CD8-positive, alpha-beta memory T cell (primary cell): ENCODE measurements at regions not wholly inside any gene's neighbourhood (a gene's known extent, or its start where the extent isn't known, plus 50 kb on each side); places are given as distances from the start of the nearest gene placed in this dataset.

Experiments used
- CTCF ChIA-PET: fragments of 350-600 bp; sonication (Branson Sonifier 250); formaldehyde crosslinking; loops from one replicate; lab custom pipeline; 2021; ENCODE audit warnings: antibody characterized with exemption; lab: Charles Lee
- POLR2A ChIA-PET: fragments of 350-600 bp; sonication (Branson Sonifier 250); formaldehyde crosslinking; loops from one replicate; lab custom pipeline; 2021; ENCODE audit warnings: antibody characterized with exemption; lab: Charles Lee
- DNase-seq, 5 donors: peaks; one replicate each; pipeline versions ENCODE4 v3.0.0 to v3.0.0-alpha.2; 2020 to 2022; ENCODE audit warnings: mixed read lengths in 1 of 5
- H3K27ac ChIP-seq: one replicate; pipeline ENCODE4 v1.7.0; 2013; ENCODE audit warnings: low read depth, mild to moderate bottlenecking, low read length, moderate library complexity
- H3K27me3 ChIP-seq: 2 replicates; pipeline ENCODE4 v1.7.0; 2013; ENCODE audit warnings: low read length, mild to moderate bottlenecking; ENCODE audit not compliant: insufficient read depth, poor library complexity, severe bottlenecking
- H3K36me3 ChIP-seq: 2 replicates; pipeline ENCODE4 v1.7.0; 2013; ENCODE audit warnings: mild to moderate bottlenecking, low read length, moderate library complexity; ENCODE audit not compliant: insufficient read depth
- H3K4me1 ChIP-seq: 2 replicates; pipeline ENCODE4 v1.7.0; 2013; ENCODE audit warnings: mild to moderate bottlenecking, low read length, moderate library complexity; ENCODE audit not compliant: insufficient read depth
- H3K4me3 ChIP-seq: 2 replicates; pipeline ENCODE4 v1.7.0; 2013; ENCODE audit warnings: mild to moderate bottlenecking, low read length
- H3K9me3 ChIP-seq: 2 replicates; pipeline ENCODE4 v1.7.0; 2013; ENCODE audit warnings: mild to moderate bottlenecking, low read length
- H3K27ac Mint-ChIP-seq, 8 donors: one replicate each; pipeline ENCODE4 v1.8.0; 2020 to 2021; ENCODE audit warnings: mixed read lengths in 8 of 8, mild to moderate bottlenecking in 6 of 8, inconsistent platforms in 3 of 8, moderate library complexity in 3 of 8
- H3K27me3 Mint-ChIP-seq, 2 donors: one replicate each; pipeline ENCODE4 v1.8.0; 2020 to 2021; ENCODE audit warnings: mixed read lengths in 2 of 2, mild to moderate bottlenecking in 1 of 2, moderate library complexity in 1 of 2
- H3K36me3 Mint-ChIP-seq, 3 donors: one replicate each; pipeline ENCODE4 v1.8.0; 2020 to 2021; ENCODE audit warnings: mixed read lengths in 3 of 3, inconsistent platforms in 1 of 3, mild to moderate bottlenecking in 1 of 3
- H3K4me1 Mint-ChIP-seq, 3 donors: one replicate each; pipeline ENCODE4 v1.8.0; 2020 to 2021; ENCODE audit warnings: mixed read lengths in 3 of 3, inconsistent platforms in 1 of 3, mild to moderate bottlenecking in 1 of 3
- H3K4me3 Mint-ChIP-seq, 7 donors: one replicate each; pipeline ENCODE4 v1.8.0; 2020 to 2021; ENCODE audit warnings: mixed read lengths in 7 of 7, mild to moderate bottlenecking in 6 of 7, moderate library complexity in 4 of 7, inconsistent platforms in 2 of 7
- H3K9me3 Mint-ChIP-seq, 5 donors: one replicate each; pipeline ENCODE4 v1.8.0; 2020 to 2022; ENCODE audit warnings: mixed read lengths in 5 of 5, mild to moderate bottlenecking in 3 of 5, moderate library complexity in 2 of 5, inconsistent platforms in 1 of 5

DNA sequence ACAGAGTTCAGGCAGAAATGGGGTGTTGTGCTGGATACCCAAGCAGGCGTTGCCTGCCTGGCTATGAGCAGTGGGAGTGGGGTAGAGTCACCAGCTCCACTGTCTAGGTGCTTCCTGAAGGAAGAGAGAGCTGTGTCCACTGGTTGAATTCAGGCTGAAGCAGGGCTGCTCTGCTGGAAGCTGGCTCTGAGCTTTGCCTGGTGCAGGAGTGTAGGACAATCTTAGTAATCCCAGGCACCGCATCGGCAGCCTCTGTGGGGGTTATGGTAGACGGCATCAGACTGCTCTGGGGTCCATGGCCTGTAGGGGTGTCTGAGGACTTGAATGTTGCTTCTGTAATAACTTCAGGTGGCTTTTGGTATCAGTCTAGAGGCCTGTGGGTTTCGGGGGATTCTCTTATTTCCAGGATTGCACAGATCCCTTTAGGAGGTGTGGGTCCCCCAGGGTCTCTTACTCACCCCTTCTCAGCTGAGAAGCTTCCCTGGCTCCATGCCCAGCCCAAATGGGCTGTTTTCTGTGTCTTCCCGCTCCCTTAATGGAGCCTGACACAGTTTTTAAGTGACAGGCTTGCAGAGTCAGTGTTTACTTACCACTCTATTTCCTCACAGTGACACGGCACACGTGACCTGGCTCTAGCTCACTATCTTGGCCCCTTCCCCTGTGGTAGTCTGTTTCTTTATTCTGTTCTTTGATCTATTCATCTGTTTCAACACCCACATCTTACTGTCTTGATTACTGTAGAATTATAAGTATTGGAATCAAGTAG lies 644.3 kb downstream of the CBLN2 start:
- DNase-seq: no peak
- no peak overlapping the region for H3K27ac ChIP-seq
- Mint-ChIP-seq H3K27me3 (no peaks in the 10 kb centered on the region), H3K36me3 (peaks cover 0 to 2% (median 0%) of the 10 kb centered on the region in 3 donors), H3K9me3 (peaks cover 6 to 38% (median 7%) of the 10 kb centered on the region in 5 donors), H3K4me3 (no peak overlapping the region), H3K4me1 (no peaks in the 10 kb centered on the region), H3K27ac (no peak overlapping the region)
- H3K27me3 ChIP-seq: no peaks in the 10 kb centered on the region
- H3K4me3 ChIP-seq: no peak overlapping the region
- ChIA-PET CTCF (no interaction called here), POLR2A (no interaction called here)
- H3K36me3 ChIP-seq: no peaks in the 10 kb centered on the region
- no peaks in the 10 kb centered on the region for H3K9me3 ChIP-seq
- H3K4me1 ChIP-seq: no peaks in the 10 kb centered on the region

DNA sequence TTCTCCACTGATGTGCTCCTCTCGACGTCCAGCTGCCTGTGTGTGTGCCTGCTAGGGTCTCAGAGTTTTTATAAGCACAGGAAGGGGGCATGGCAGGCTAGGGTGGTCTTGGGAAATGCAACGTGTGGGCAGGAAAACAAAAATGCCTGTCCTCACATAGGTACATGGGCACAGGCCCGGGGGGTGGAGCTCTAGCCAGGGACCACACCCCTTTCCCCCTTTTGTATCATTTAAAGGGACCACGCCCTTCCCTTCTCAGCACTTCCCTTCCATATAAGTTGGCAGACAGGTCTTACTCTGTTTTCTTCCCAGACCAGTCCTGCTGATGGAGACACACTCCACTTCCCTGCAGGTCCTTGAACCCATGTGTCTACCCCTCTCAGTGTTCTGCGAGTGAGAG lies 645.0 kb downstream of the CBLN2 start:
- ChIA-PET CTCF (no interaction called here), POLR2A (no interaction called here)
- Mint-ChIP-seq H3K4me1 (no peaks in the 10 kb centered on the region), H3K4me3 (no peak overlapping the region), H3K27ac (no peak overlapping the region), H3K9me3 (peaks cover 6 to 42% (median 10%) of the 10 kb centered on the region in 5 donors), H3K36me3 (peaks cover 0 to 2% (median 0%) of the 10 kb centered on the region in 3 donors), H3K27me3 (no peaks in the 10 kb centered on the region)
- Histone ChIP-seq H3K9me3 (no peaks in the 10 kb centered on the region), H3K27me3 (no peaks in the 10 kb centered on the region), H3K36me3 (no peaks in the 10 kb centered on the region), H3K4me3 (no peak overlapping the region), H3K4me1 (no peaks in the 10 kb centered on the region), H3K27ac (no peak overlapping the region)
- no peak for DNase-seq

DNA sequence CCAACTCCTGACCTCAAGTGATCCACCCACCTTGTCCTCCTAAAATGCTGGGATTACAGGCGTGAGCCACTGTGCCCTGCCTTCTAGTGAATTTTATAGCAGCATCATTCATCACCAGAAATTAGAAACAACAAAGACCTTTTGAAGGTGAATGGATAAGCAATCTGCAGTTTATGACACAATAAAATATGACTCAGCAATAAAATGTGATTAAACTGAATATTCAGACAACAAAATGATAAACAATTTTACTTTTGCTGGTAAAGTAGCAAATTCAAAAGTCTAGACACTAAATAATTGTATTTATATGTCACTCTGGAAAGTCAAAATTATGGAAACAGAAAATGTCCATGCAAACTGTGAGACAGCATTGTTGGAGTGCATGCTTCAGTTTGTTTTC lies 656.6 kb downstream of the CBLN2 start:
- Histone ChIP-seq H3K4me3 (no peak overlapping the region), H3K27ac (no peak overlapping the region), H3K4me1 (no peaks in the 10 kb centered on the region), H3K9me3 (no peaks in the 10 kb centered on the region), H3K27me3 (no peaks in the 10 kb centered on the region), H3K36me3 (no peaks in the 10 kb centered on the region)
- H3K27me3 Mint-ChIP-seq: no peaks in the 10 kb centered on the region
- H3K27ac Mint-ChIP-seq: no peak overlapping the region
- no peaks in the 10 kb centered on the region for H3K4me1 Mint-ChIP-seq
- no peaks in the 10 kb centered on the region for H3K36me3 Mint-ChIP-seq
- POLR2A ChIA-PET: no interaction called here
- CTCF ChIA-PET: no interaction called here
- peaks cover 0 to 24% (median 12%) of the 10 kb centered on the region in 5 donors for H3K9me3 Mint-ChIP-seq
- DNase-seq: no peak
- H3K4me3 Mint-ChIP-seq: no peak overlapping the region

DNA sequence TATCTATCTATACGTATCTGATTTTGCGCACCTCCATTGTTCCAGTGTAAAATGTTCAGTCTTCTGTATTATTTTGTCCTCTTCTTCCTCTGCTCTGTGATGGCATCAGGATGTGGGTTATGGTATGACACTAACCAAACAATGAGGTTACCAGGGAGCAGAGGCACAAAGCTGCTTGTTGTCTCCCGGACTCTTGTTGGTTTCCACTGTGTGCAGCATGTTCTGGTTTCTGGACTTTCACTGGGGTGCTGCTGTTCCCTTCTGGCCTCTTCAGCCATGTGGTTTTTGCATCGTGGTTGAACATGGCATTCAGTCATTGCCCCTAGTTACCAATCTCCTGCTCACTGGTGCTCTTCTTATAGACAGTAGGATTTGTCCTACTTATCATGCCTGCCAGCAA lies 665.9 kb downstream of the CBLN2 start:
- no peaks in the 10 kb centered on the region for H3K4me1 Mint-ChIP-seq
- no peaks in the 10 kb centered on the region for H3K9me3 ChIP-seq

DNA sequence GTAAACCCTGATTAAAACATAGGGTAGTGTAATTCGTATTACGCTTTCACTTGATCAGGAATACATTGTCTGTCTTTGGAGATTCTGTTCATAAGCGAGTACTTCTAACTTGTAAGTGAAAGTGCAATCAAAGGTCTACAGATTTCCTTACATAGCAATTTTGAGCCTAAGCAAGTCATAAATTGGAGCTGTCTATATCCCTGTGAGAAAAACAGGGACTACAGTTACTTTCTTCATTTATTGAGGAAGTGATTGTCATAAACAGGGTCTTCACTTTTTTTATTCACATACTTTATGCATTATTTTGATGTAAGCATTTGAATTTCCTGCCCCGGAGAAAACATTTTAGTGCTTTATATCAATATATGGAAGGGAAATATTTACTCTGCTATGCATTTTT lies 670.4 kb downstream of the CBLN2 start:
- Mint-ChIP-seq H3K27ac (no peak overlapping the region), H3K27me3 (peaks cover 0 to 1% of the 10 kb centered on the region in 2 donors), H3K36me3 (no peaks in the 10 kb centered on the region), H3K4me1 (no peaks in the 10 kb centered on the region), H3K4me3 (no peak overlapping the region), H3K9me3 (peaks cover 2 to 39% (median 9%) of the 10 kb centered on the region in 5 donors)
- ChIA-PET CTCF (no interaction called here), POLR2A (no interaction called here)
- Histone ChIP-seq H3K4me1 (no peaks in the 10 kb centered on the region), H3K4me3 (no peak overlapping the region), H3K9me3 (no peaks in the 10 kb centered on the region), H3K27ac (no peak overlapping the region), H3K27me3 (no peaks in the 10 kb centered on the region), H3K36me3 (no peaks in the 10 kb centered on the region)
- no peak for DNase-seq

More for the DNA sequence above, 665.9 kb downstream of the CBLN2 start:
- H3K4me3 ChIP-seq: no peak overlapping the region
- no peak overlapping the region for H3K4me3 Mint-ChIP-seq
- H3K36me3 ChIP-seq: no peaks in the 10 kb centered on the region
- H3K27me3 Mint-ChIP-seq: peaks cover 0 to 1% of the 10 kb centered on the region in 2 donors
- POLR2A ChIA-PET: no interaction called here
- H3K4me1 ChIP-seq: no peaks in the 10 kb centered on the region
- H3K27ac Mint-ChIP-seq: no peak overlapping the region
- no peaks in the 10 kb centered on the region for H3K27me3 ChIP-seq
- no peaks in the 10 kb centered on the region for H3K36me3 Mint-ChIP-seq
- CTCF ChIA-PET: no interaction called here
- no peak for DNase-seq
- H3K9me3 Mint-ChIP-seq: peaks cover 0 to 35% (median 9%) of the 10 kb centered on the region in 5 donors
- no peak overlapping the region for H3K27ac ChIP-seq

DNA sequence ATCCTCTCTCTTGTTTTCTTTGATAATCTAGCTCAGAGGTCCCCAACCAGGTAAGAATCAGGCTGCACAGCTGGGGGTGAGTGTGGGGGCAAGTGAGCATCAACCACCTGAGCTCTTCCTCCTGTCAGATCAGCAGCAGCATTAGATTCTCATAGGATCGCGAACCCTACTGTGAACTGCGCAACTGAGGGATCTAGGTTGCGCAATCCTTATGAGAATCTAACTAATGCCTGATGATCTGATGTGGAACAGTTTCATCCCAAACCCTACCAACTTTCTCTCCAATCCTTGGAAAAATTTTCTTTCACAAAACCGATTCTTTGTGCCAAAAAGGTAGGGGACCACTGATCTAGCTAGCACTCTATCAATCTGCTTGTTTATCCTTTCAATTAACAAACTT lies 678.3 kb downstream of the CBLN2 start:
- H3K9me3 ChIP-seq: peaks cover 4% of the 10 kb centered on the region
- H3K27me3 ChIP-seq: no peaks in the 10 kb centered on the region
- Mint-ChIP-seq H3K27me3 (no peaks in the 10 kb centered on the region), H3K36me3 (no peaks in the 10 kb centered on the region), H3K27ac (no peak overlapping the region), H3K4me1 (no peaks in the 10 kb centered on the region), H3K9me3 (peaks cover 5 to 60% (median 15%) of the 10 kb centered on the region in 5 donors), H3K4me3 (no peak overlapping the region)
- POLR2A ChIA-PET: no interaction called here
- no peak overlapping the region for H3K4me3 ChIP-seq
- H3K36me3 ChIP-seq: no peaks in the 10 kb centered on the region
- H3K27ac ChIP-seq: no peak overlapping the region
- CTCF ChIA-PET: no interaction called here
- H3K4me1 ChIP-seq: no peaks in the 10 kb centered on the region
- DNase-seq: no peak

DNA sequence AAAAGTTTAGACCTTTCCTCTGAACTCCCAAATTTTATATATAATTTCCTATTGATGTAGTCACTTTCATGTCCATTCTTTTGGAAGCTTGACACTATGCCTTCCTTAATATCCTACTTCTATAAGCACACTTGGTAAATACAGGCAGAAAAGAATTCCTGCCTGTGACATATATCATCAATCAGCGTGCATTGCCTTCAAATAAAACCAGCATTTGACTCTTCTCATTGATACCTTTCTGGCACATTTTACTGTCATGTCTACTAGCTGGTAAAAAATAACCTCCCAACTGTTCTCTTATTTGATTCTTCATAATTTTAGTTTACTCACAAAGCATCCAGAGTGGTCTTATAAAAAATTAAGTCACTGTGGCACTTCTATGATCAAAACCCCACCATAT lies 693.5 kb downstream of the CBLN2 start:
- Mint-ChIP-seq H3K27me3 (no peaks in the 10 kb centered on the region), H3K4me1 (no peaks in the 10 kb centered on the region), H3K4me3 (no peak overlapping the region), H3K9me3 (peaks cover 11 to 25% (median 17%) of the 10 kb centered on the region in 5 donors), H3K36me3 (no peaks in the 10 kb centered on the region), H3K27ac (no peak overlapping the region)
- no peaks in the 10 kb centered on the region for H3K36me3 ChIP-seq
- ChIA-PET CTCF (no interaction called here), POLR2A (no interaction called here)
- no peak overlapping the region for H3K4me3 ChIP-seq
- no peak overlapping the region for H3K27ac ChIP-seq
- H3K4me1 ChIP-seq: no peaks in the 10 kb centered on the region
- no peaks in the 10 kb centered on the region for H3K27me3 ChIP-seq
- DNase-seq: no peak
- peaks cover 6% of the 10 kb centered on the region for H3K9me3 ChIP-seq

DNA sequence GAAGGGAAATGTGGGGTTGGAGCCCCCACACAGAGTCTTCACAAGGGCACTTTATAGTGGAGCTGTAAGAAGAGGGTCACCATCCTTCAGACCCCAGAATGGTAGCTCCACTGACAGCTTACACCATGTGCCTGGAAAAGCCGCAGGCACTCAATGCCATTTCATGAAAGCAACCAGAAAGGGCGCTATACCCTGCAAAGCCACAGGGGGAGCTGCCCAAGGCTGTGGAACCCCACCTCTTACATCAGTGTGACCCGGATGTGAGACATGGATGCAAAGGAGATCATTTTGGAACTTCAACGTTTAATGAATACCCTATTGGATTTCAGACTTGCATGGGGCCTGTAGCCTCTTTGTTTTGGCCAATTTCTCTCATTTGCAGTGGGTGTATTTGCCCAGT lies 694.7 kb downstream of the CBLN2 start:
- DNase-seq: no peak
- no peak overlapping the region for H3K27ac ChIP-seq
- CTCF ChIA-PET: no interaction called here

More for the DNA sequence above, 694.7 kb downstream of the CBLN2 start:
- no peak overlapping the region for H3K4me3 ChIP-seq
- H3K4me1 ChIP-seq: no peaks in the 10 kb centered on the region
- Mint-ChIP-seq H3K27ac (no peak overlapping the region), H3K27me3 (no peaks in the 10 kb centered on the region), H3K4me1 (no peaks in the 10 kb centered on the region), H3K4me3 (no peak overlapping the region), H3K36me3 (no peaks in the 10 kb centered on the region), H3K9me3 (peaks cover 11 to 26% (median 20%) of the 10 kb centered on the region in 5 donors)
- H3K36me3 ChIP-seq: no peaks in the 10 kb centered on the region
- no peaks in the 10 kb centered on the region for H3K27me3 ChIP-seq
- POLR2A ChIA-PET: no interaction called here
- H3K9me3 ChIP-seq: peaks cover 6% of the 10 kb centered on the region
